Sigmoid colon (tissue), 4 donors: ENCODE measurements at regions not wholly inside any gene's neighbourhood (a gene's known extent, or its start where the extent isn't known, plus 50 kb on each side); places are given as distances from the start of the nearest gene placed in this dataset.

Source experiments
- CTCF ChIP-seq, 4 experiments: fragments of 450-650 bp in 3 of 4; fragments of 200-600 bp in 1 of 4; IDR thresholded peaks; one replicate each; pipeline ENCODE4 v1.5.1; 2016 to 2019; ENCODE audit warnings: antibody characterized with exemption in 4 of 4, mild to moderate bottlenecking in 3 of 4, moderate library complexity in 2 of 4
- POLR2A ChIP-seq, 2 donors: fragments of 450-650 bp; IDR thresholded peaks; one replicate each; pipeline ENCODE4 v1.6.1; 2016; ENCODE audit warnings: antibody characterized with exemption in 2 of 2, mild to moderate bottlenecking in 2 of 2, moderate library complexity in 2 of 2
- POLR2AphosphoS5 ChIP-seq, 4 donors: sonication (generic); formaldehyde crosslinking; IDR thresholded peaks; one replicate each; pipeline ENCODE4 v1.6.1; 2017; ENCODE audit warnings: antibody characterized with exemption in 4 of 4

DNA sequence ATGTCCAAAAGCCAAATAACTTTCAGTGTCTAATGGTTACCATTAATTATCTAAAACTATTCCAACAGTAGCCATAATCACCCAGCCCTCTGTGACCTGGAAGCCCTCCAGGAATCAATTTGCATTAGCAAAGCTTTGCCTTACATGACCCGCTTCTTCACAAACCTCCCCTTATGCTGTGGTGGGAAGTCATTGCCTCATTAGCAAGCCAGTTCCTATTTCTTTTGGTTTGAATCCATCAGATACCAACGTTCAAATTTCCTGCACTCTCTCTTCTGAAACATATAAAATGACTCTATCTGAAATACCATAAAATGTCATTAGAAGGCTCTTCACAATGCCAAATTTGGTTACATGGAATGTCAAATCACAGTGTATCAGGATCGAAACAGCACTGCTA lies 268.3 kb upstream of the PRKD1 start:
- TF ChIP-seq CTCF (IDR thresholded peaks at IDR 0.05) (no peak), POLR2AphosphoS5 (IDR thresholded peaks at IDR 0.05) (no peak), POLR2A (IDR thresholded peaks at IDR 0.05) (no peak)
